ENCODE measurements at regions not wholly inside any gene's neighbourhood (a gene's known extent, or its start where the extent isn't known, plus 50 kb on each side); places are given as distances from the start of the nearest gene placed in this dataset.

DNA sequence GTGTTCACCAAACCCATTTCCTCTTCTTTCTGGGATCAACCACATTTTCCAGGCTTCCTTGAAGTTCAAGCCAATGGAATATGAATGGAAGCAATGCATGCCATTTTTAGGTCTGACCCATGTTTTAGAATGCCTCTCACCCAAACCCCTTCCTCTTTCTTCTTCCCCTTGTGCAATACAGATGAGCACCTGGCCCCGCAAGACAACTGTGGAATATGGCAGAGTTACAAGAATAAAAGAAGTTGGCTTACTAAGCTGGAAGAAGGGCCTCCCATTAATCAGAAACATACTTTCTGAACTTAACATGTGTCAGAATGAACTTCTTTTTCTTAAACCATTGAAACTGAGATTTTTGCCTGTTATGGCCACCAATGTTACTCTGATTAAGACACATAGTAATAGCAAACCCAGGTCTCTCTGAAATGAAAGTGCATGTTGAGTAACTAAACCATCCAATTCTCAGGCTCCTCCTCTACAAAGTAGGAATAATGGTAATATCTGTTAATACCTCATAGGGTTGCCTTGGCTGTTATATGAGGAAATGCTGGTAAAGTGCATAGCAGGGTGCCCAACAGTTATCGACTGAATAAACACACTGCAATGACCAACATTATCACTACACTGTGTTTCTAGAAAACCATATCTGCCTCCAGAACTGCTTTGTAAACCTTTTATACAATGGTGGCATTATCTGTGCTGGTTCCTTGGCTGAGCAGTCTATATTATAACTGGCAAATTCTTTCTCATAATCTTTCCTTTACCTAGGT lies 382.2 kb upstream of the NRP1 start:
- intact Hi-C loops (cut with micrococcal nuclease), result no loop called here
- WGBS (ENCODE audit: insufficient coverage), result no CpG with 5 or more reads among the region's 2 CpGs
- peaks cover 0 to 4% of the 10 kb centered on the region in 2 donors for H3K4me1 ChIP-seq (ENCODE audit: control insufficient read depth in 1 of 2, insufficient read depth in 2 of 2, low read length in 2 of 2)

More for the DNA sequence above, 382.2 kb upstream of the NRP1 start:
- Histone ChIP-seq H3K9me3 (replicated peaks in 1 of 2; ENCODE audit: control insufficient read depth in 1 of 2, insufficient read depth in 1 of 2, low read length in 2 of 2) (peaks cover 7 to 11% of the 10 kb centered on the region in 2 donors), H3K4me3 (replicated peaks in 1 of 3; ENCODE audit: low read depth in 2 of 3, low read length in 3 of 3) (no peak overlapping the region), H2AFZ (ENCODE audit: insufficient read depth, low read depth, low read length, poor library complexity, severe bottlenecking) (no peak overlapping the region), H3K27me3 (ENCODE audit: control insufficient read depth in 2 of 2, insufficient read depth in 2 of 2, low read length in 2 of 2) (no peaks in the 10 kb centered on the region), H3K9ac (ENCODE audit: insufficient read depth, low read length, poor library complexity, severe bottlenecking) (no peak overlapping the region), H3K4me2 (replicated peaks; ENCODE audit: extremely low read depth, low read length, poor library complexity, severe bottlenecking) (no peak overlapping the region), H3K27ac (ENCODE audit: low read depth in 1 of 2, low read length in 2 of 2) (no peak overlapping the region), H3K36me3 (replicated peaks in 1 of 2; ENCODE audit: control insufficient read depth in 1 of 2, insufficient read depth in 2 of 2, low read length in 2 of 2) (no peaks in the 10 kb centered on the region), H3K79me2 (ENCODE audit: insufficient read depth, low read length) (no peaks in the 10 kb centered on the region), H4K20me1 (ENCODE audit: insufficient read depth, low read length) (no peaks in the 10 kb centered on the region)
- no peak for DNase-seq
- TF ChIP-seq CTCF (IDR thresholded peaks at IDR 0.05), result no peak
- Mint-ChIP-seq H3K27ac (no peak overlapping the region), H3K9me3 (peaks cover 2 to 13% (median 7%) of the 10 kb centered on the region in 7 donors), H3K36me3 (no peaks in the 10 kb centered on the region), H3K27me3 (ENCODE audit: low read depth in 3 of 3) (peaks cover 0 to 4% (median 0%) of the 10 kb centered on the region in 3 donors), H3K4me3 (no peak overlapping the region), H3K4me1 (peaks cover 14% of the 10 kb centered on the region)

All from CD14-positive monocyte (primary cell).